ENCODE measurements at regions not wholly inside any gene's neighbourhood (a gene's known extent, or its start where the extent isn't known, plus 50 kb on each side); places are given as distances from the start of the nearest gene placed in this dataset.

GRCh38 chr9:23563517-23563916, 262.5 kb downstream of the ELAVL2 start:
- H3K4me3 ChIP-seq (ENCODE audit: low read depth, low read length) = no peak overlapping the region
- no peak overlapping the region for H4K12ac ChIP-seq (ENCODE audit: low read depth, low read length)
- H3K9me3 ChIP-seq (ENCODE audit: insufficient read depth, low read depth, low read length) = no peaks in the 10 kb centered on the region
- no peak for DNase-seq
- no peak overlapping the region for H2BK5ac ChIP-seq (ENCODE audit: low read depth, low read length, poor library complexity)
- H3K4ac ChIP-seq (ENCODE audit: low read depth, low read length) = no peak overlapping the region
- no peak overlapping the region for H2BK12ac ChIP-seq (ENCODE audit: low read length)
- no peak overlapping the region for H4K91ac ChIP-seq (ENCODE audit: low read depth, low read length)
- no CpG with 5 or more reads among the region's 3 CpGs for WGBS (ENCODE audit: extremely low coverage, insufficient coverage, insufficient read length)
- H3K36me3 ChIP-seq (ENCODE audit: control insufficient read depth in 1 of 2, insufficient read depth in 2 of 2, low read length in 2 of 2) = no peaks in the 10 kb centered on the region
- no peak overlapping the region for H2AFZ ChIP-seq (ENCODE audit: insufficient read depth, low read length, poor library complexity)
- no peak overlapping the region for H2BK120ac ChIP-seq (ENCODE audit: insufficient read depth, low read length, poor library complexity)
- H3K27me3 ChIP-seq (ENCODE audit: insufficient read depth, low read length) = no peaks in the 10 kb centered on the region
- H3K27ac ChIP-seq (ENCODE audit: low read depth, low read length) = no peak overlapping the region
- H3K4me2 ChIP-seq (ENCODE audit: low read length) = no peak overlapping the region
- no peak overlapping the region for H3K18ac ChIP-seq (ENCODE audit: low read length)
- no peaks in the 10 kb centered on the region for H3K79me1 ChIP-seq (ENCODE audit: low read length)
- H3K9ac ChIP-seq (ENCODE audit: low read length) = no peak overlapping the region
- H2AK5ac ChIP-seq (ENCODE audit: low read length) = no peak overlapping the region
- H3K4me1 ChIP-seq (ENCODE audit: control insufficient read depth in 1 of 2, insufficient read depth in 2 of 2, low read length in 2 of 2) = no peaks in the 10 kb centered on the region
- H3K79me2 ChIP-seq (ENCODE audit: control insufficient read depth, insufficient read depth, low read length, poor library complexity) = no peaks in the 10 kb centered on the region
- no peak overlapping the region for H3K23ac ChIP-seq (ENCODE audit: low read length)
- H4K8ac ChIP-seq (ENCODE audit: low read depth, low read length) = no peak overlapping the region
- no peak overlapping the region for H3K14ac ChIP-seq (ENCODE audit: low read length)

DNA sequence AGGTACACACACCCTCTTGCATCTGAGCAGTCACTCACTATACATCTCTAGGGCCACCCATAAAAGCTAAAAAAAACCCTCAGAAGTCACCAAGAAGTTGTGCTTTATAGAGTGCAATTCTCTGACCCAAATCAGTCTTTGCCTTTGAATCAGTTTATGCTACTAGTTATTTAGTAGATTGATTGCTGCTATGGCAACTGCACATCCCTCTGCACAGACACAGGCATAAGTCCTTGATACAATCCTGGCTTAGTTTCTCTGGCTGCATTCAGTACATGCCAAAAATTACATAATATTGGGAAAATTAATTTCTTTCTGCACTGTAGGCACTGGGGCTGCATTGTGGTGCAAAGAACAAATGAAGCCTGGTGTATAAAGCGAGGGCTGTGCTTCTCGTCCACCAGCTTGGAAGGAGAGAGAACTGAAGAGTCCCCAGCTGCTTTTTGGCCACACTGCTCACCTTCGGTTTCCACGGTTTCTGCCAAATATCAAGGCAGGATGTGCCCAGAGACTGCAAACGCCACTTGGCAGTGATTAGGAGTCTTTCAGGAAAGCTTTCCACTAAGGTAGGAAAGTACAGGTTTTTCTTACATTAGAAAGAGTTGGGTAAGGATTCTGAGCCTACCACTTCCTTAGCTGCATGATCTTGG, 258.4 kb downstream of the ELAVL2 start:
- Histone ChIP-seq H3K18ac (ENCODE audit: low read length) (no peak overlapping the region), H3K4me2 (ENCODE audit: low read length) (no peak overlapping the region), H4K12ac (ENCODE audit: low read depth, low read length) (no peak overlapping the region), H3K4me1 (ENCODE audit: control insufficient read depth in 1 of 2, insufficient read depth in 2 of 2, low read length in 2 of 2) (no peaks in the 10 kb centered on the region), H4K91ac (ENCODE audit: low read depth, low read length) (no peak overlapping the region), H3K79me1 (ENCODE audit: low read length) (no peaks in the 10 kb centered on the region), H4K8ac (ENCODE audit: low read depth, low read length) (no peak overlapping the region), H2BK120ac (ENCODE audit: insufficient read depth, low read length, poor library complexity) (no peak overlapping the region), H3K9me3 (ENCODE audit: insufficient read depth, low read depth, low read length) (no peaks in the 10 kb centered on the region), H3K79me2 (ENCODE audit: control insufficient read depth, insufficient read depth, low read length, poor library complexity) (no peaks in the 10 kb centered on the region), H3K23ac (ENCODE audit: low read length) (no peak overlapping the region), H3K36me3 (ENCODE audit: control insufficient read depth in 1 of 2, insufficient read depth in 2 of 2, low read length in 2 of 2) (no peaks in the 10 kb centered on the region), H2BK5ac (ENCODE audit: low read depth, low read length, poor library complexity) (no peak overlapping the region), H2BK12ac (ENCODE audit: low read length) (no peak overlapping the region), H3K4ac (ENCODE audit: low read depth, low read length) (no peak overlapping the region), H3K14ac (ENCODE audit: low read length) (no peak overlapping the region), H3K4me3 (ENCODE audit: low read depth, low read length) (no peak overlapping the region), H3K9ac (ENCODE audit: low read length) (no peak overlapping the region), H2AK5ac (ENCODE audit: low read length) (no peak overlapping the region), H3K27ac (ENCODE audit: low read depth, low read length) (no peak overlapping the region), H2AFZ (ENCODE audit: insufficient read depth, low read length, poor library complexity) (no peak overlapping the region), H3K27me3 (ENCODE audit: insufficient read depth, low read length) (no peaks in the 10 kb centered on the region)
- DNase-seq = no peak
- no CpG with 5 or more reads among the region's 5 CpGs for WGBS (ENCODE audit: extremely low coverage, insufficient coverage, insufficient read length)

GRCh38 chr9:23571414-23572104, 254.5 kb downstream of the ELAVL2 start:
- Histone ChIP-seq H4K8ac (ENCODE audit: low read depth, low read length) (no peak overlapping the region), H3K4me1 (ENCODE audit: control insufficient read depth in 1 of 2, insufficient read depth in 2 of 2, low read length in 2 of 2) (no peaks in the 10 kb centered on the region), H3K23ac (ENCODE audit: low read length) (no peak overlapping the region), H3K36me3 (ENCODE audit: control insufficient read depth in 1 of 2, insufficient read depth in 2 of 2, low read length in 2 of 2) (no peaks in the 10 kb centered on the region), H3K27me3 (ENCODE audit: insufficient read depth, low read length) (no peaks in the 10 kb centered on the region), H2BK12ac (ENCODE audit: low read length) (no peak overlapping the region), H2BK5ac (ENCODE audit: low read depth, low read length, poor library complexity) (no peak overlapping the region), H3K4me2 (ENCODE audit: low read length) (no peak overlapping the region), H3K4me3 (ENCODE audit: low read depth, low read length) (no peak overlapping the region), H3K18ac (ENCODE audit: low read length) (no peak overlapping the region), H3K9ac (ENCODE audit: low read length) (no peak overlapping the region), H3K9me3 (ENCODE audit: insufficient read depth, low read depth, low read length) (no peaks in the 10 kb centered on the region), H2BK120ac (ENCODE audit: insufficient read depth, low read length, poor library complexity) (no peak overlapping the region), H3K79me2 (ENCODE audit: control insufficient read depth, insufficient read depth, low read length, poor library complexity) (no peaks in the 10 kb centered on the region), H3K14ac (ENCODE audit: low read length) (no peak overlapping the region), H2AK5ac (ENCODE audit: low read length) (no peak overlapping the region), H4K91ac (ENCODE audit: low read depth, low read length) (no peak overlapping the region), H4K12ac (ENCODE audit: low read depth, low read length) (no peak overlapping the region), H3K79me1 (ENCODE audit: low read length) (no peaks in the 10 kb centered on the region), H3K27ac (ENCODE audit: low read depth, low read length) (no peak overlapping the region), H3K4ac (ENCODE audit: low read depth, low read length) (no peak overlapping the region), H2AFZ (ENCODE audit: insufficient read depth, low read length, poor library complexity) (no peak overlapping the region)
- WGBS (ENCODE audit: extremely low coverage, insufficient coverage, insufficient read length) = no CpG with 5 or more reads among the region's 2 CpGs
- no peak for DNase-seq

- H4K91ac ChIP-seq (ENCODE audit: low read depth, low read length) = no peak overlapping the region
- H3K4me3 ChIP-seq (ENCODE audit: low read depth, low read length) = no peak overlapping the region
- no peaks in the 10 kb centered on the region for H3K36me3 ChIP-seq (ENCODE audit: control insufficient read depth in 1 of 2, insufficient read depth in 2 of 2, low read length in 2 of 2)
- H3K4me1 ChIP-seq (ENCODE audit: control insufficient read depth in 1 of 2, insufficient read depth in 2 of 2, low read length in 2 of 2) = no peaks in the 10 kb centered on the region
- no peak overlapping the region for H4K12ac ChIP-seq (ENCODE audit: low read depth, low read length)
- H3K27me3 ChIP-seq (ENCODE audit: insufficient read depth, low read length) = no peaks in the 10 kb centered on the region
- no peak overlapping the region for H4K8ac ChIP-seq (ENCODE audit: low read depth, low read length)
- H3K9me3 ChIP-seq (ENCODE audit: insufficient read depth, low read depth, low read length) = no peaks in the 10 kb centered on the region
- H3K9ac ChIP-seq (ENCODE audit: low read length) = no peak overlapping the region
- no peaks in the 10 kb centered on the region for H3K79me1 ChIP-seq (ENCODE audit: low read length)
- H2AK5ac ChIP-seq (ENCODE audit: low read length) = no peak overlapping the region
- DNase-seq = no peak
- no peak overlapping the region for H2BK120ac ChIP-seq (ENCODE audit: insufficient read depth, low read length, poor library complexity)
- H3K27ac ChIP-seq (ENCODE audit: low read depth, low read length) = no peak overlapping the region
- no peak overlapping the region for H3K14ac ChIP-seq (ENCODE audit: low read length)
- no peak overlapping the region for H2BK12ac ChIP-seq (ENCODE audit: low read length)
- H2AFZ ChIP-seq (ENCODE audit: insufficient read depth, low read length, poor library complexity) = no peak overlapping the region
- no peak overlapping the region for H3K18ac ChIP-seq (ENCODE audit: low read length)
- no peaks in the 10 kb centered on the region for H3K79me2 ChIP-seq (ENCODE audit: control insufficient read depth, insufficient read depth, low read length, poor library complexity)
- H3K4me2 ChIP-seq (ENCODE audit: low read length) = no peak overlapping the region
- no peak overlapping the region for H2BK5ac ChIP-seq (ENCODE audit: low read depth, low read length, poor library complexity)
- no peak overlapping the region for H3K4ac ChIP-seq (ENCODE audit: low read depth, low read length)
- no peak overlapping the region for H3K23ac ChIP-seq (ENCODE audit: low read length)
These were observed 252.2 kb downstream of the ELAVL2 start for GRCh38 chr9:23573800-23574199.
